Chondrocyte (in vitro differentiated cells): ENCODE measurements at regions not wholly inside any gene's neighbourhood (a gene's known extent, or its start where the extent isn't known, plus 50 kb on each side); places are given as distances from the start of the nearest gene placed in this dataset.
"Not testable (repeated sequence)": the region's sequence is repeated elsewhere in the genome, so short reads cannot be mapped to it uniquely, and the experiment has no call there.

Experiments used
- DNase-seq: peaks from one replicate; pipeline ENCODE4 v3.0.0; 2021; ENCODE audit warnings: mixed read lengths, low spot score
- H3K27ac Mint-ChIP-seq: one replicate; pipeline ENCODE4 v1.8.0; 2021; ENCODE audit warnings: mild to moderate bottlenecking, moderate library complexity, mixed read lengths; ENCODE audit not compliant: unreplicated experiment
- H3K27me3 Mint-ChIP-seq: 2 replicates; pipeline ENCODE4 v1.8.0; 2021; ENCODE audit warnings: low read depth, mixed read lengths
- H3K36me3 Mint-ChIP-seq: 2 replicates; pipeline ENCODE4 v1.8.0; 2021; ENCODE audit warnings: low read depth, mixed read lengths
- H3K4me1 Mint-ChIP-seq: 2 replicates; pipeline ENCODE4 v1.8.0; 2021; ENCODE audit warnings: low read depth, mild to moderate bottlenecking, mixed read lengths
- H3K4me3 Mint-ChIP-seq: one replicate; pipeline ENCODE4 v1.8.0; 2021; ENCODE audit warnings: mild to moderate bottlenecking, moderate library complexity, mixed read lengths; ENCODE audit not compliant: unreplicated experiment
- H3K9me3 Mint-ChIP-seq: 2 replicates; pipeline ENCODE4 v1.8.0; 2021; ENCODE audit warnings: low read depth, mixed read lengths
- TF ChIP-seq, protein P1 (sequence below): fragments of 200-600 bp; sonication (generic); IDR thresholded peaks from 2 replicates; pipeline ENCODE4 v1.5.0; 2021; ENCODE audit warnings: antibody characterized with exemption, mild to moderate bottlenecking, moderate library complexity

DNA sequence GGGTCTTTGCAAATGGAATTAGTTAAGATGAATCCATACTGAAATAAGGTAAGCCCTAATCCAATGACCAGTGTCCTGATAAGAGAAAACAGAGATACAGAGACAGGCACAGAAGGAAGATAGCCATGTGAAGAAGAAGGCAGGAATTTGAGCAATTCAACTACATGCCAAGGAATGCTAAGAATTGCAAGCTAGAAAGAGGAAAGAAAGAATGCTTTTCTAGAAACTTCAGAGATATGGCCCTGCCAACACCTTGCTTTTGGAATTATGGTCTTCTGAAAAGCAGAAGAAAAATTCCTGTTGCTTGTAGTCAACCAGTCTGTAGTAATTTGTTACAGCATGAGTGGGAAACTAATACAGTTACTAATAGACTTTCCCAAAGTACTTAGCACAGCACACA is 111.3 kb downstream of the SLC17A6 start:
- H3K9me3 Mint-ChIP-seq: no peaks in the 10 kb centered on the region
- no peak for DNase-seq
- no peak overlapping the region for H3K27ac Mint-ChIP-seq
- TF ChIP-seq, protein P1, sequence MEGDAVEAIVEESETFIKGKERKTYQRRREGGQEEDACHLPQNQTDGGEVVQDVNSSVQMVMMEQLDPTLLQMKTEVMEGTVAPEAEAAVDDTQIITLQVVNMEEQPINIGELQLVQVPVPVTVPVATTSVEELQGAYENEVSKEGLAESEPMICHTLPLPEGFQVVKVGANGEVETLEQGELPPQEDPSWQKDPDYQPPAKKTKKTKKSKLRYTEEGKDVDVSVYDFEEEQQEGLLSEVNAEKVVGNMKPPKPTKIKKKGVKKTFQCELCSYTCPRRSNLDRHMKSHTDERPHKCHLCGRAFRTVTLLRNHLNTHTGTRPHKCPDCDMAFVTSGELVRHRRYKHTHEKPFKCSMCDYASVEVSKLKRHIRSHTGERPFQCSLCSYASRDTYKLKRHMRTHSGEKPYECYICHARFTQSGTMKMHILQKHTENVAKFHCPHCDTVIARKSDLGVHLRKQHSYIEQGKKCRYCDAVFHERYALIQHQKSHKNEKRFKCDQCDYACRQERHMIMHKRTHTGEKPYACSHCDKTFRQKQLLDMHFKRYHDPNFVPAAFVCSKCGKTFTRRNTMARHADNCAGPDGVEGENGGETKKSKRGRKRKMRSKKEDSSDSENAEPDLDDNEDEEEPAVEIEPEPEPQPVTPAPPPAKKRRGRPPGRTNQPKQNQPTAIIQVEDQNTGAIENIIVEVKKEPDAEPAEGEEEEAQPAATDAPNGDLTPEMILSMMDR: no peak
- no peaks in the 10 kb centered on the region for H3K36me3 Mint-ChIP-seq
- H3K4me1 Mint-ChIP-seq: peaks cover 4% of the 10 kb centered on the region
- no peaks in the 10 kb centered on the region for H3K27me3 Mint-ChIP-seq
- no peak overlapping the region for H3K4me3 Mint-ChIP-seq

DNA sequence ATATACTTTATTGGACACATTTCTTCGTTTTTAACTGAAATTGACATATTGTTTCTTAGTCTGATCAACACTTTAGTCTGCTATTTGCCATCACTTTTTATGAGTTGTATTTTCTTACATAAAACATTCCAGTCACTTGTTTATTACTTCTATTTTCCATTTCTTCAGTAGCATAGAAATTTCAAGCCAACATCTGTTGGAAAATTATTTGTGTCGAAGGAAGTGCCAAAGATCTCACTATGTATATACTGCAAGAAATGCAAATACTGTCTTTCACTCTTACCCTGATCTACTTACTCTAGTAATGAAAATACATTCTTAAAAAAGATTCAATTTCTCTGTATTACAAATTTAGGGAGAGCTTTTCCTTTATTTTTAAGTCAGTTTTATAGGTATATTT is 105.9 kb downstream of the SLC17A6 start:
- TF ChIP-seq, protein P1: no peak
- DNase-seq: no peak
- no peaks in the 10 kb centered on the region for H3K36me3 Mint-ChIP-seq
- no peaks in the 10 kb centered on the region for H3K27me3 Mint-ChIP-seq
- H3K4me1 Mint-ChIP-seq: no peaks in the 10 kb centered on the region
- no peaks in the 10 kb centered on the region for H3K9me3 Mint-ChIP-seq
- no peak overlapping the region for H3K4me3 Mint-ChIP-seq
- no peak overlapping the region for H3K27ac Mint-ChIP-seq

DNA sequence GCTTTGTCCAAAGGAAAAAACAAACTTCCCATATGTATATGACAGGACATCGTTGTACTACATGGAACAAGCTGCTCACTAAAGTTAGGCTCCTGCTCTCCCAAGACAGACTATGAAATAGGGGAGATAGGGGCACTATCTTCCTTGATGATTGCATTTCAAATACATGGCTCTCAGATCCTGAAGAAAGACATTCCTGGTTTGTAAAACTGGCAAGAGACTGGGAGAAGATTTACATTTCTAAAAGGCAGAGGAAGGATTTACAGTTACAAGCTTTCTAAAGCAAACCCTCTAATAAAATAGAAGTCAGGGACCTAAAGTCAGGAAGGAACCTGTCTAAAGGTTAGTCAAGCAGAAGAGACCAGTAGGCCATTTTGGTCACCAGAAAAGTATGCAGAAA is 103.7 kb downstream of the SLC17A6 start:
- Mint-ChIP-seq H3K4me1 (no peaks in the 10 kb centered on the region), H3K4me3 (no peak overlapping the region), H3K27ac (no peak overlapping the region), H3K9me3 (no peaks in the 10 kb centered on the region), H3K27me3 (no peaks in the 10 kb centered on the region), H3K36me3 (no peaks in the 10 kb centered on the region)
- DNase-seq: no peak
- TF ChIP-seq, protein P1: no peak

DNA sequence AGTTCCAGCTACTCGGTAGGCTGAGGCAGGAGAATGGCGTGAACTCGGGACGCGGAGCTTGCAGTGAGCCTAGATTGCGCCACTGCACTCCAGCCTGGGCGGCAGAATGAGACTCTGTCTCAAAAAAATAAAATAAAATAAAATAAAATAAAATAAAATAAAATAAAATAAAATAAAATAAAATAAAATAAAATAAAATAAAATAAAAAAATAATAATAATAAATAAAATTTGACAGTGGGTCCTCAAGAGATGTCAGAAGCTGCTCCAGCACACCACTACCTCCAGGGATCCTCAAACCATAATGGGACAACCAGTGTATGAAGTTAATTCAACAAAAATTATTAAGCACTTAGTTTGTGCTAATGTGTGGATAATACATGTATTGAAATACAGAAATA is 97.4 kb downstream of the SLC17A6 start:
- not testable (repeated sequence) for H3K36me3 Mint-ChIP-seq, H3K4me1 Mint-ChIP-seq, H3K9me3 Mint-ChIP-seq, H3K4me3 Mint-ChIP-seq, DNase-seq, H3K27me3 Mint-ChIP-seq, H3K27ac Mint-ChIP-seq

DNA sequence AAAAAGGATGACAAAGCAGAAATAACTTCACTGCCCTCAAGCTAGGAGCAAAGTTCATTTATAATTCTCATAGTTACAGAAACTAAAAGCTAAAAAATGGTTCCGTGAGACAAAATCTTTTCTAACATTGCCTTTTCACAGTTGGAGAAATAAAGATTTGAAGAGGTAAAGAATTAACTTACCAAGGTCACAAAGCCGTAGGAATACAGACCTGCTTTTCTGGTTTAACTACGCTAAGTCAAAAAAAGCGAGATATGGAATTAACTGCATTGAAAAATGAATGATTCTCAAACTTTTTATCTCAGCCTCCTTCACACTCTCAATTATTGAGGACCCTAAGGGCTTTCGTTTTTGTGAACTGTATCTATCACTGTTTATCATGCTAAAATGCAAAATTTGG is 95.3 kb downstream of the SLC17A6 start:
- H3K36me3 Mint-ChIP-seq: peaks cover 1% of the 10 kb centered on the region
- TF ChIP-seq, protein P1: no peak
- no peak overlapping the region for H3K4me3 Mint-ChIP-seq
- DNase-seq: no peak
- no peak overlapping the region for H3K27ac Mint-ChIP-seq
- H3K9me3 Mint-ChIP-seq: peaks cover 5% of the 10 kb centered on the region
- H3K4me1 Mint-ChIP-seq: no peaks in the 10 kb centered on the region
- peaks cover 2% of the 10 kb centered on the region for H3K27me3 Mint-ChIP-seq

DNA sequence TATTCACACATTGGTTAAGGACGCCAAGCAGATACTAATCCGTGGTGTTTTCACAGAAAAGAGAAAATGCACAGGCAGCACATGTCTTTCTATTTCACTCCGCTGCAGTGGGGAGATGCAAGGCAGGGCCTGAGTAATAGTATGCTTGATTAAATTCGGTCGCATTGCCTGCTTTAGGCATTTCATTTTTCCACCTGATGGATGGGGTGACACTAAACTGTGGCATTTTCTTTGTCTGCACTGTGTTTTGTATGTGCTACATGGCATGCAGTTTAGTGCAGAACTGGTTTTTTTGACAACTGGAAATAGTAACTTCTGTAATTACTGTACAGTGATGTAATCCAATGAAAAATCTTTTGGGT is 94.9 kb downstream of the SLC17A6 start:
- H3K27ac Mint-ChIP-seq: no peak overlapping the region
- TF ChIP-seq, protein P1: no peak
- DNase-seq: no peak
- H3K9me3 Mint-ChIP-seq: peaks cover 5% of the 10 kb centered on the region
- peaks cover 2% of the 10 kb centered on the region for H3K27me3 Mint-ChIP-seq
- H3K36me3 Mint-ChIP-seq: peaks cover 1% of the 10 kb centered on the region
- no peak overlapping the region for H3K4me3 Mint-ChIP-seq
- no peaks in the 10 kb centered on the region for H3K4me1 Mint-ChIP-seq
